CD4-positive, alpha-beta T cell treated with Interleukin-4 for 4 hours (primary cell): ENCODE measurements at regions not wholly inside any gene's neighbourhood (a gene's known extent, or its start where the extent isn't known, plus 50 kb on each side); places are given as distances from the start of the nearest gene placed in this dataset.

Source experiments
- DNase-seq: peaks from one replicate; pipeline ENCODE4 v3.0.0-alpha.2; 2020

DNA sequence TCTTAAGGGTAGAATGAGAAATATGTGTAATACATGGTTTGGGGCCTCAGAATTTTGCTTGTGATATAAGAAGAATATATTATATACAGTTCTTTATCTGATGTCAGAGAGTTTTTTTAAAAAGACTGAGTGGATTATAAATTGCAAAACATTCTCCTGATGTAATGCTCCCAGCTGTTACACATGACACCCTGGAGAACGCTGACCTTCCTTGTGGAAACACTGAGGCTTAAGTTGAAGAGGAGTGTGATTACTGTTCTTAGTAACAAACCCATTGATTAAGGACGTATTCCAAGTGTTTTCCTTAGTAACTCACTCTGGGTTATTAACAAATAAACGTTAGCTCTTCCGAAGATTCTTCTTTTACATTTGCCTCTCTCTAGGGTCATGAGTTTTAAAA is 1069.3 kb upstream of the CNTNAP5 start:
- no peak for DNase-seq

DNA sequence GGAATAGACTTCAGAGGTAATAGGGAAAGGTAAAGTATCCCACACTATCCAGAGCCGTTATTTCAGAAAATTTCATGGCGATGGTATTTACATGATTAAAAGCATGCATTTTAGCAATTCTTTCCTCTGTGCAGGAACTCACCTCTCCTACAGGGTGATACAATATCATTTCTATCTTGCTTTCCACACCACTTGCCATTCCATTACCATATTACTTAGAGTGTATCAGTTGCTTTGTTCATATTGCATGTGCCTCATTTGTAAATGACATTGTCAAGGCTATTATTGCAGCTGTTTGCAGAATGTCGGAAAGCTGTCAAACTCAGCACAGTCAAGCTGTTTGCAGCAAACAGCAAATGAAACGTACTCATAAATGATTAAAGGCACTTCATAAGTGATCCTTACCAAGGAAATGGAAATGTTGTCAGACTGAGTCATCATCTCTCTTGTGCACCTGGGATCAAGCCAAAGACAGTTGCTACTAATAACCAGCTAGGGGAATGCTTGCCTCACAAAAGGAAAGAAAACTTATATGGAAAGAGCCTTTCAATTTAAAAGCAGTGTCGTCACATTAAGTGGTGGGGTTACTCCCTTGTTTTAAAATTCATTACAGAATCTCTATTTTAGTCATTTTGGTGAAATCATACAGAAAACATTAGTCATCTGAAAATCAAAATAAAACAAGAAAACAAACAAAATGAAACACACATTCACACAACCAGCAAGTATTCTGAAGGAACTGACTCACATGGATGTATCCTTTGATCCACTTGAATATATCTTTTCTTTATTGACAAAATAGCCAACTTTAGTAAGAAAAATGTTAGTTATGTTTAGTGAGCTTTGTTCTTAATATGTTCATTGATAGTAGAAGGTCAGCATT is 1064.1 kb upstream of the CNTNAP5 start:
- no peak for DNase-seq

DNA sequence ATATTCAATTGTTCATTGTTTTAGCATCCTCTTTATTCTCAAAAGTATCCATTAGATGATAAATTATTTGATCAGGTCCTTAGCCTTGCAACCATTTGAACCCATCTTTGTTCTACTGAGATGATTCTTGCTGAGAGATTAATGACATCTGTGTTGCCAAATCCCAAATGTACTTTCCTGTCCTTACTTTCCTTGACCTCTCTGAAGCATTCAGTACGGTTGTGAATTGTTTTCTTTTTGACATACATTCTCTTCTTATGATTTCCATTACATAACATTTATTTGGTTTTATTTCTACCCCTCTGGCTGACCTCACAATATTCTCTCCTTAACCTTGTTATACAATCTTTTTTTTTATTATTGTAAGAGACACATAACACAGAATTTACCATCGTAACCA is 1058.6 kb upstream of the CNTNAP5 start:
- no peak for DNase-seq

DNA sequence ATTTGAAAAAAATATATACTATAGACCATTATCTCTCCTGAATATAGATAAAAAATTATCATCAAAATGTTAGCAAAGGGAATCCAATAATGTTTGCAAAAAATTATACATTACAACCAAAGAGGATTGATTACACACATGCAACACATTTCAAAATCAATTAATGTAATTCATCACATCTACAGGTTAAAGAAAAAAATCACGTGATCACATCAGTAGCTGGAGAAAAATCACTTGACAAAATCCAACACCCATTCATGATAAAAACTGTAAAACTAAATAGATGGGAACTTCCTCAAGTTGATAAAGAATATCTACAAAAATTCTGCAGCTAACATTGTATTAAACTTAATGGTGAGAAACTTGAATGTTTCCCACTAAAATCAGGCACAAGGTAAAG is 1047.5 kb upstream of the CNTNAP5 start:
- DNase-seq = no peak

DNA sequence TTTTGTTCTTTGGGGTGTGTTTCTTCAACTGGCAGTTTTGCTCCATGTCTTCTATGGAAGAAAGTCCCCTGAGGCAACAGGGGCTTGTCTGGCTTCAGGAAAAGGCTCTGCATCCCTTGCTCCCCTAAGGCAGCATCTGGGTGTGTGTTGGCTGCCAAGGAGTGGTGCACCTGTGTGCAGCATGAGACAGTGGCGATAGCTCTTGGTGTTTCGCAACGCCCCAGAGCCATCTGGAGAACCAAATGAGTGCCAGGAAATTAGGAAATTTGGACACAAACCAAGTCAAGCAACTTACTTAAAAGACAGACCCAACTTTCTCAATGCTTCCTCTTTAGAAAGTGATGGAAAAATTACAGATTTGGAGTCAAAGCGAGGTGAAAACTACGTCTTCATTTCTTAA is 1044.4 kb upstream of the CNTNAP5 start:
- DNase-seq = no peak

DNA sequence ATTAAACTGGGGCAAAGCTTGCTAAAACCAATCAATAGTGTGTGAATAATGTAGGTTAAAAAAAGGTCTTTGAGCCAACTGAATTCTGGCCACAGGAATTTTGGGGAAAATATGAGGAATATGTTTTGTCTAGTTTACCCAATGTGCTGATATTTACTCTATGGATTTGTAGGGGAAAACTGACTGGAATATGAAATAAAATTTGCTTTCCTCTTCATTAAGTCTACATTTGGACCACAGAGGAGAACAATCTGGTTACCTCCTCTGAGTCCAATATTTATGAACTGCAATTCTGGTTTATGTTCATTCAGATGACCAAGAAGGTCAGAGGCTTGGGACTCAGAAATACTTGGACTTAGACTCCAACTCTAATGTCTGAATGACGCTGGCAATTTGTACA is 1042.2 kb upstream of the CNTNAP5 start:
- DNase-seq = no peak

DNA sequence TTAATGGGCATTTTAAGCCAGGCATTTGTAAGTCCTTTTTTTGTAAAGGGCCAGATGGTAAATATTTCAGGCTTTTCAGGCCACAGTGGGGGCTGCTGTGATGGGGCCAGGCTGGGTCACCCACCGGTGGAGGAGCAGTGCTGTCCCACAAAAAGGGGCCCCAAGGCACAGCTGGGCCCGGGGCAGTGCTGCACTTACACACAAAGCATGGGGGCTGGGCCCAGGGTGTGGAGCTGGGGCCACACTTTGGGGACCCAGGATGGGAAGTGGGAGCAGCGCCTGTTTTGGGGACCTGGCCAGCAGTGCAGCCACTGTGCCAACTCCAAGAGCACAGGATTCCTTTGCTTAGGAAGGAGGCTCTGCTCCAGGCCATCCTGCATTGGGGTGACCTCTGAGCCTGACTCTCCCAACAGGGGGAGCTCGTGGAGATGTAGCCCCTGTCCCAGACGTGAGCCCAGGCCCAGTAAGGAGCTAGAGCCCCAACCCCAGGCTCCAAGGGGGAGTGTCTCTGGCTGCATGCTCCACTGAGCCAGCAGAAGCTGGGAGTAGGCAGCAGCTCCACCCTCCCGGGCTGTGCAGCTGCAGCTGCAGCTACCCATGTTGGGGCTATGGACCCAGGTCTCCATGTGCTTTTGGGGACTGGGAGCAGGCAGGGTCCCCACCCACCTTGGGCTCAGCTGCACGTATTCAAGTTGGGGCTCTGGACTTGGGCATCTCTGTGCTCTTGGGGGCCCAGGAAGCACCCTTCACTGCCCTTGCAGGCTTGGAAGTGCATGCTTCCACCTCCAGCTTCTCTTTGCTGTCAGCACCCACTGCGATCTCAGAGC is 1036.5 kb upstream of the CNTNAP5 start:
- no peak for DNase-seq

DNA sequence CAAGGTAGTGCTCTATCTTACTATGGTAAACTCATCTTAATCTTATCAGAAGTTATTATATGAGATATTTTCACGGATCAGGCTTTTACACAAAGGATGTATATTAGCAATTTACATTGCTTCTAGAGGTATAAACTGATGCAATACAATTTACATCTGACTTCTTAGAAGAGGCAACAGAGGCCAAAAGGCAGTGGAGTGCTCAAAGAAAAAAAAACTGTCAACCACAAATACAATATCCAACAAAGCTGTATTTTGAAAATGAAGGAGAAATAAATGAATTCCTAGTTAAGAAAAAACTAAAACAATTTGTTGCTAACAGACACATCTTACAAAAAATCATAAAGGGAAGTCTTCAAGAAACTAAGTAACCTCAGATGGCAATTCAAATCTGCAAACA is 1031.5 kb upstream of the CNTNAP5 start:
- no peak for DNase-seq

DNA sequence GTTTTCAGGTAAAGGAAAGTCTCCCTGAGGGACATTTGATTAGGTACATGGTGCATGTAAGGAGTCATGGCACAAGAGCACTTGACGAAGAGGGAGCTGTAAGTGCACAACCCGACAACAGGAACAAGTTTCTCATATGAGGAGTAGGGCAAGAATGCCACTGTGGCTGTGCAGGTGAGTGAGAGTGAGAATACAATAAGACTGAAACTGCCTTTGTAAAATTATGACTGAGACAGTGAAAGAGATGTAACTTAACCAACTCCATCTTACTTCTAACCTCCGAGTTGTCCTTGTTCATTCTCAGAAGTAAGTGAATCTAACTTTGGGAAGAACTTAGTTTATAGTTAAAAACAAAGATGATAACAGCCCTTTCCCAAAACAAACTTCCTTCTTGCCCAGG is 1025.8 kb upstream of the CNTNAP5 start:
- no peak for DNase-seq

DNA sequence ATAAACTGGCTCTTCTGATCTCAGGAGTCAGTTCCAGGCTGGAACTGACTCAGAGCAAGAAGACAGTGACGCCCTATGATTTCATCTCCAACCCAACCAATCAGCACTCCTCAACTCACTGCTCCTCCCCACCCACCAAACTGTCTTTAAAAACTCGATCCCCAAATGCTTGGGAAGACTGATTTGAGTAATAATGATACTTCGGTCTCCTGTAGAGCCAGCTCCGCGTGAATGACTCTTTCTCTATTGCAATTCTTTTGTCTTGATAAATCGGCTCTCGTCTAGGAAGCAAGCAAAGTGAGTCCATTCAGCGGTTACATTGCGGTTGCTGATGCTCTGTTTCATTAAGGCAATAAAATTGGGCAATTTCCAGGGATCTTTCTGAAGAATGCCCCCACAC is 1025.3 kb upstream of the CNTNAP5 start:
- DNase-seq = no peak

DNA sequence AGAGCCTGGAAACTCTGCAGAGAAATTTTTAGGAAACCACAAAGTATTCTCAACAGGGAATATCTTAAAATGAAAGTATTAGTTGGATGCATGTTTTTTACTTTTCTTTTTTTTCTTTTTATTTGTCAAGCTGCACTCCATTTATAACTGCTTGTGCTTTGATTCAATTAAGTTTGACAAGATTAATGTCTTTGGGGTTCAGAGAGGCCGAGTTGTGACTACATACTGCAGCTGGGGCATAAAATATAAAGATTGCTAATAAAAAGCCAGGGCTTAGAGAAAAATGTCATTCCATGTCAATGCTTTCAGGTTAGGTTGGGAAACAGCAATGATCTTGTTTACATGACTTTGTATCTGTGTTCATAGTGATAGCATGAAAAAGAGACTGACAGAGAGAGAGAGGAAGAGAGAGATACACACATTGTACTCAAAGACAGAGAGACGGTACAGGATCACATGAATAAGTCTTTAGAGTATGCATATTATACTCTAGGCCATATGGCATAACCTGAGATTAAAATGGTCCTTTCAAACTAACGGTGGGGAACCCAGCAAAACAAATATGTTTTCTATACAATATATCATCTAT is 1022.3 kb upstream of the CNTNAP5 start:
- no peak for DNase-seq

DNA sequence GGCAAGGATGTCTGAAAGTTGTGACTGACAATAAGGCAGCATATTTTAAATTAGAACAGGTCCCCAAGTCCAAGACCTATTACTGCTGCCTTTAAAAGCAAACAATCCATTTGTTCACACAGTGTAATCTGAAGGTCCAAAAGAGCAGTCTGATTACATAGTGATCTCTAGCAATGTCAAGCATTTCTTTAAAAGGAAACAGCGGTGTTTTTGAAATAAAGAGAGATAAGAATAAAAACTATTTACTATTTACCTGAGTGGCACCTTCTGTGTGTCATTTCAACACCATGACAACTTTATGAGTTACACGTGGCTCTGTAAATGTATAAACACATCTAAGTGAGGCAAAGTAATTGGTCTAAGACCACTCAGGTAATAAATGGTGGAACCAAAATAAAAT is 1009.9 kb upstream of the CNTNAP5 start:
- DNase-seq = no peak

DNA sequence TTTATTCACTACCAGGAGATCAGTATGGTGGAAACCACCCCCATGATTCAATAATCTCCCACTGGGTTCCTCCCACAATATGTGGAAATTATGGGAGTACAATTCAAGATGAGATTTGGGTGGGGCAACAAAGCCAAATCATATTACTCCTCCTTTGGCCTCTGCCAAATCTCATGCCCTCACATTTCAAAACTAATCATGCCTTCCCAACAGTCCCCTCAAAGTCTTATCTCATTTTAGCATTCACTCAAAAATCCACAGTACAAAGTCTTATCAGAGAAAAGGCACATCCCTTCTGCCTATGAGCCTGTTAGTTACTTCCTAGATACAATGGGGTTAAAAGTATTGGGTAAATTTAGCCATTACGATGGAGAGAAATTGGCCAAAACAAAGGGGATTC is 989.5 kb upstream of the CNTNAP5 start:
- no peak for DNase-seq

DNA sequence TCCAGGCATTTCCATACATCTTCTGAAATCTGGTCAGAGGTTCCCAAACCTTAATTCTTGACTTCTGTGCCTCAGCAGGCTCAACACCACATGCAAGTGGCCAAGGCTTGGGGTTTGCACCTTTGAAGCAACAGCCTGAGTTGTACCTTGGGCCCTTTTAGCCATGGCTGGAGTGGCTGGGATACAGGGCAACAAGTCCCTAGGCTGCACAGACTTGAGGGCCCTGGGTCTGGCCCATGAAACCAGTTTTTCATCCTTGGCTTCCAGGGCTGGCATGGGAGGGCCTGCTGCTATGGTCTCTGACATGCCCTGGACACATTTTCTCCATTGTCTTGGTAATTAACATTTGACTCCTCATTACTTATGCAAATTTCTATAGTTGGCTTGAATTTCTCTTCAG is 988.8 kb upstream of the CNTNAP5 start:
- DNase-seq = no peak

DNA sequence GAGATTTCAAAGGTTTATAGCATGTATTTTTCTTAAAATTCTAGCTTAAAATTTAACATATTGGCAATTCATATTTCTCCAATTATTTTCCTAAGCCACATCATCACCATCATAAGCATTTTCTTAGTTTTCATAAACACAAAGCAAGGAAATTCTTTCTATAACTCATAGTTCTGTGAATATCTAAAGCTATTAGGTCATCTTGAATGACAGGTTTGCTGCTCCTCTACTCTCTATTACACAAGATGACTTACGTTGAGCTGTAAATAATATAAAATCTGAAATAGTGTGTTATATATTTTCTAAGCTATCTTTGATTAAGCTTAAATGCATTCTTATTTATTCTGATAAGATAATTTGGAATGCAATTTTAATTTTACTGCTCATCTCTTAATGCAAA is 984.6 kb upstream of the CNTNAP5 start:
- no peak for DNase-seq

DNA sequence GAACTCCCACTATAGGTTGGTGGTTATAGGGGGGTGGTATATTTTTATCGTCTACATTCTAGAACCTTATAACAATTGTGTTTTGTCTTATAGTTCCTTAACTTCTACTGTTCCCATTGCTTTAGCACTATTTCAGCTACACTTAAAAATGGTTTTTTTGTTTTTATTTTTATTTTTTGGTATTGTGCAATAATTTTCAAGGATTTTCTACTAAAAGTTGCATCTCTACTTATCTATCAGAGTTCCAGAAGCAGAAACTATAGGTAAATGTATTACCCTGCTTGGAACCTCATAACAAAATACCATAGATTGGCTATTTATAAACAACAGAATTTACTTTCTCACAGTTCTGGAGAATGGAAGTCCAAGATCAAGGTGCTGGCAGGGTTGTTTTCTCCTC is 981.6 kb upstream of the CNTNAP5 start:
- no peak for DNase-seq

DNA sequence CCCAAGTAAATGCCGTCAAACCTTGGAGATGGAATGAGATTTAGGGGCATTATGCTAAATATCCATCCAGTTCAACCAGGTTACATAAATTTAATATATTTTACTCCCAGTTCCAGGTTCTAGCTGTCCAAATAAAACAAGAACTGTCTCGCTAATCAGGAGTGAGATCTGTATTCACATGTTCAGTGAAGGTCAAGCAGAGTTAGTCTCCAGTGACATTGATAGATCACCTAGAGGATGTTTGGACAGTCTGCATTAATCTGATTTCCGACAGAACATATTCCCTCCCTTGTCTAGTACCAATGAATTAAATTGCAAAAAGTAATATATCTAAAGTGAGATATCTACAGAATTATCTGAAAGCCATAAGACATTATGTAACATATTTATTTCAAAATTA is 979.4 kb upstream of the CNTNAP5 start:
- no peak for DNase-seq

DNA sequence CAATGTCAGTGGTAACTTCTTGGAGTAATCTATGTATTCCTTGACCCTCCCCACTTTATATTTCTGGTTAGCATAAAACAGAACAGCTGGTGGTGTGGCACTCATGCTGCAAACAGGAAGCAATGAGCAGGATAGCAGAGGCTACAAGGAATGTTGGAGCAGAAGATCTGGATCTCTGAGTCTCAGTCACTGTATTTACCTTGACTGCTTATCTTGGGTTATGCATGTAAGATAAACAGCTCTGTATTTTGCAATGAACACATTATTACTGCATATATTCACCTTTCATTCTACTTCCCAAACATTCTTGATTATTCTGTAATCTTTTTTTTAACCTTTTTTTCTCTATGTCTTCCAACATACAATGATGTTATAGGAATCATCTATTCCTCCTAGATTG is 977.9 kb upstream of the CNTNAP5 start:
- no peak for DNase-seq

DNA sequence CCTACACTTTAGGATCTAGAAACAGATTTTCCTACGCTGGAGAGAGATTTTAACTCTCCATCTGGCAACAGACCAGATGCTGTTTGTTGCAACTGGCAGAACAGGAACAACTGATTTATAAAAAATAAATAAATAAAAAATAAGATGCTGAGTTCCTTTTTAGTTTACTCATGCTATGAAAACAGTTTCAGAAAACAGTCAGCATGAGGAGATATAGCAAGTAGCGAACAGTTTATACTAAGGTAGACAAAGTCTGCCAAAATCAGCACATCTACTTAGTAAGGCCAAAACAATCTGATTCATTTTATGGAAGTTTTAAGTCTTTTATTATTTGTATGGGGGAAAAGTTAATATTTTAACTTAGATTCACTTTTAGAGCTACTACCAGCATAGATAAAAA is 974.0 kb upstream of the CNTNAP5 start:
- no peak for DNase-seq

DNA sequence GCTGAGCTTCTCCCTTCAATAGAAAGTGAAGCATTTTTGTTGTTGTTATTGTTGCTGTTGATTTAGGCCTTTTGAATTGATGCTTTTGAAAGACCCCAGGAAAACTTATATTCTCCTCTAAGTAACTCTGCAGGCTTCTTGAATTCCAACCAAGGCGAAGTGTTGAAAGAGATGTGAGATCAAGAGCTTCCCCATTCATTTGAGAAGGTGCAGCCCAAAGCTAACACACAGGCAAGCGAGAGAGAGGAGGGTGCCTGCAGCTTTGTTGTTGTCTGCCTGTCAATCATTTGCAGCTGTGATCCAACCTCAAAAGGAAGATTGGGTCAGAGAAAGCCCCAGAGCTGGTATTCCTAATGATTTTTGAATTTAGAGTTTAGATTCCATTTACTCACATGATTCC is 963.6 kb upstream of the CNTNAP5 start:
- no peak for DNase-seq

DNA sequence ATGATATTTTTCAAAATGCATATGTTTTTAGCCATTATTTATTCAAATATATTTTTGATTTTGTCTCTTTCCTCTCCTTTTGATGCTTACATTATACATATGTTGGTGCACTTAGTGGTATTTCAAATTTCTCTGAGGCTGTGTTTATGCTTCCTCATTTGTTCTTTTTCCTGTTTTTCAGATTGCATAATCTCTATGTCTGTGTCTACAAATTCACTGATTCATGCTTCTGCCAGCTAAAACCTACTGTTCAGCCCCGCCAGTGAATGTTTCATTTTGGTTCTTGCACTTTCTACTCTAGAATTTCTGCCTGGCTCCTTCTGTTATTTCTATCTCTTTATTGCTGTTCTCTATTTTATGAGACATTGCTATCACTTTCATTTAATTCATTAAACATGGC is 951.7 kb upstream of the CNTNAP5 start:
- no peak for DNase-seq

DNA sequence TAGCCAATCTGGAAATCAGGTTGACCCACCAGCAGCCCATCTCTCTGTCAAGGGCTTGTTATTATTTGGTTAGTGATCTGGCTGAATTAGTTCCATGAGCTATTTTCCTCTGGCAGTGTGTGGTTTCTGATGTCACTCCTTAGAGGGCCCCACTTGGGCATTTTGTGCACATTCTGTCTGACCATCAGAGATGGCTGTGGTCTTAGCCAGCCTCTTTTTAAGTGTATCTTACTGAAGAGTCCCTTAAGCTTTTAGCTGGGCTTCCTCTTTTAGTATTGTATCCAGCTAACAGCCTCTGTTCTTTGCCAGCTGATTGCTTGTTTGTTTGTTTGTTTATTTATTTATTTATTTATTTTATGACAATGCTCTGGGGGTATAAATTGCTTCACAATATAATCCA is 951.1 kb upstream of the CNTNAP5 start:
- DNase-seq = no peak

DNA sequence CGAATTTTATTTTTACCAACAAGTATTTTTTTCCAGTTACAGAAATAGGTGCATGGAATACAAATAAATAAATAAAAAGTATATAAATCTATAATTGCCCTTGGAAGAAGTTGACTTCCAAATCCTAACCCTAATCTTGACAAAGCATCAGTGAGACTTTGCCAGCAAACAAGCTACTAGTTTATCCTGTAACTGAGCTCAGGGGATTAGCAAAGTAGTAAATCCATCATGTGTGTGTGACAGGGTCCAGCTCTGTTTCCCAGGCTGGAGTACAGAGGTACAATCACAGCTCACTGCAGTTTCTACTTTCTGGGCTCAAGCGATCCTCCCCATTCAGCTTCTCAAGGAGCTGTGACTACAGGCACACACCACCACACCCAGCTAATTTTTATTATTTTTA is 948.0 kb upstream of the CNTNAP5 start:
- no peak for DNase-seq

DNA sequence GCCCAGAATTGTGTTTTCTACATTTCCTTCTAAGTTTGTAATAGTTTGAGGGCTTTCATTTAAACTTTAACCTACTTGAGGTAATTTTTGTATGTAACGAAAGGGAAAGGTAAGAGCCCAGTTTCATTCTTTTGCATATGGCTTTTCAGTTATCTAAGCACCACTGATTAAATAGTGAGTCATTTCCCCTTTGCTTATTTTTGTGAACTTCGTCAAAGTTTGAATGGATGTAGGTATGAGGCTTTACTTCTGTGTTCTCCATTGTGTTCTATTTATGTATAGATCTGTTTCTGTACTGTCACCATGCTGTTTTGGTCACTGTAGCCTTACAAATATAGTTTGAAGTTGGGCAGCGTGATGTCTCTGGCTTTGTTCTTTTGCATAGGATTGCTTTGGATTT is 944.8 kb upstream of the CNTNAP5 start:
- no peak for DNase-seq
